Stomach smooth muscle (tissue), 2 donors: ENCODE measurements at regions not wholly inside any gene's neighbourhood (a gene's known extent, or its start where the extent isn't known, plus 50 kb on each side); places are given as distances from the start of the nearest gene placed in this dataset.

ENCODE experiments used
- H3K27ac ChIP-seq: one replicate; pipeline ENCODE4 v1.7.0; 2013; ENCODE audit warnings: mild to moderate bottlenecking, low read length, inconsistent platforms
- H3K27me3 ChIP-seq, 2 donors: one replicate each; pipeline ENCODE4 v1.7.0; 2013; ENCODE audit warnings: low read length in 2 of 2; ENCODE audit not compliant: insufficient read depth in 2 of 2, control insufficient read depth in 1 of 2
- H3K36me3 ChIP-seq, 2 donors: one replicate each; pipeline ENCODE4 v1.7.0; 2013; ENCODE audit warnings: low read length in 2 of 2; ENCODE audit not compliant: control insufficient read depth in 2 of 2, insufficient read depth in 2 of 2
- H3K4me1 ChIP-seq: one replicate; pipeline ENCODE4 v1.7.0; 2013; ENCODE audit warnings: low read length; ENCODE audit not compliant: control insufficient read depth, insufficient read depth
- H3K4me3 ChIP-seq, 2 donors: one replicate each; pipeline ENCODE4 v1.7.0; 2013; ENCODE audit warnings: low read length in 2 of 2
- H3K9ac ChIP-seq, 2 donors: one replicate each; pipeline ENCODE4 v1.7.0; 2013; ENCODE audit warnings: low read length in 2 of 2, mild to moderate bottlenecking in 1 of 2
- H3K9me3 ChIP-seq, 2 donors: one replicate each; pipeline ENCODE4 v1.7.0; 2013; ENCODE audit warnings: low read length in 2 of 2; ENCODE audit not compliant: control insufficient read depth in 2 of 2
- donor health status: healthy.
- donor health status: Pancreatic carcinoma.

DNA sequence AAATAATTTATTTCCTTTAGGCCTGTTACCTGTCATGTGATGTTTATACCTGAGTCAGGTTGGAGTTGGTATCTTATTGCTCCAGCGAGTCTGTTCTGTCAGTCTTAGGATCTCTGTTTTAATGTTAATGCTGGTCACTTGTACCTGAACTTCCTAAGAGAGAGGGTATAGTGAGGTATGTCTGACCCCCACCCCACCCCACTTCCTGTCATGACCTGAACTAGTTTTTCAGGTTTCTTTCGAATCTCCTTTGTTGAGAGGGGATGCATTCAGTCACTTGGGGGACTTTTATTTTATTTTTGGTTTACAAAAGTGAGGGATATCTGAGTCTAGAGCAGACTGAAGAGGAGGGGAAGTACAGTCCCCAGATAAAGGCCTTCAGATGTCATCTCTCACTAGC is 769.0 kb upstream of the COBL start:
- H3K9ac ChIP-seq = no peak overlapping the region
- peaks cover 3 to 8% of the 10 kb centered on the region in 2 donors for H3K27me3 ChIP-seq
- no peak overlapping the region for H3K4me3 ChIP-seq
- no peaks in the 10 kb centered on the region for H3K36me3 ChIP-seq
- no peak overlapping the region for H3K27ac ChIP-seq
- no peaks in the 10 kb centered on the region for H3K9me3 ChIP-seq
- H3K4me1 ChIP-seq = no peaks in the 10 kb centered on the region

DNA sequence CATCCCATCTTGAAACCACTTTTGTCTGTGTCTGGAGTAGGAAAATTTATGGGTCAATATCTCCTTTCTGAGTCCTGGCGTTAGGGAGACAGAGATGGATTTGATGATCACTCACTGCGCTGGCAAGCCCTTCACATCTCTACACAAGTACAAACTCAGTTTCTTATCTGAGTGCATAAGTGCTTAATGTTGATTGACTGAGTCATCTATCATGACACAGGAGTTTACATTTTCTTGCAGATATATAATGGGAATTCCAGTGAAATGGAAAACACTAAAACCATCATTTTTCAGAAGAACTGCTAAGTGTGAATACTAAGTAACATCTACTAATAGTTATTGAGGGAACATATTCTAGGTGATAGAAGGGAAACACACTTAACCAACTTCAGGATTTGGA is 763.9 kb upstream of the COBL start:
- H3K36me3 ChIP-seq = no peaks in the 10 kb centered on the region
- no peaks in the 10 kb centered on the region for H3K27me3 ChIP-seq
- no peak overlapping the region for H3K9ac ChIP-seq
- H3K4me3 ChIP-seq = no peak overlapping the region
- no peaks in the 10 kb centered on the region for H3K4me1 ChIP-seq
- H3K9me3 ChIP-seq = no peaks in the 10 kb centered on the region
- no peak overlapping the region for H3K27ac ChIP-seq

DNA sequence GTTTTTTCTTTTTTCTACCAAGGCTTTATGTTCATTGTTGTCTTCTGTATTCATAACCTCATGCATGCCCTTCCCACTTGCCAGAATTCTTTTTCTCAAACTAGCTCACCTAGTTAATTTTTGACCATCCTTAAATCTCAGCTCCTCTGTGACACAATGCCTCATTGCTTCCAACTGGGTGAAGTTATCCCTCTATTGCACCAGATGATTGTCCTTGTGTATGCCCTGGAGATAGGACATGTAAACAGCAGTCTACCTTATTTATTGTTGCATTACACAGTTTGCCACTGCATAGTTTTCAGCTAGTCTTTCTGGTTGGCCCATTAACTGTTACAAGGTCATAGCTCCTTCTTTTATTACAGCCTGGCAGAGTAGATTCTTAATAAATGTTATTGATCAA is 763.1 kb upstream of the COBL start:
- no peak overlapping the region for H3K27ac ChIP-seq
- H3K36me3 ChIP-seq = no peaks in the 10 kb centered on the region
- no peak overlapping the region for H3K4me3 ChIP-seq
- no peaks in the 10 kb centered on the region for H3K9me3 ChIP-seq
- no peaks in the 10 kb centered on the region for H3K27me3 ChIP-seq
- no peak overlapping the region for H3K9ac ChIP-seq
- H3K4me1 ChIP-seq = no peaks in the 10 kb centered on the region

DNA sequence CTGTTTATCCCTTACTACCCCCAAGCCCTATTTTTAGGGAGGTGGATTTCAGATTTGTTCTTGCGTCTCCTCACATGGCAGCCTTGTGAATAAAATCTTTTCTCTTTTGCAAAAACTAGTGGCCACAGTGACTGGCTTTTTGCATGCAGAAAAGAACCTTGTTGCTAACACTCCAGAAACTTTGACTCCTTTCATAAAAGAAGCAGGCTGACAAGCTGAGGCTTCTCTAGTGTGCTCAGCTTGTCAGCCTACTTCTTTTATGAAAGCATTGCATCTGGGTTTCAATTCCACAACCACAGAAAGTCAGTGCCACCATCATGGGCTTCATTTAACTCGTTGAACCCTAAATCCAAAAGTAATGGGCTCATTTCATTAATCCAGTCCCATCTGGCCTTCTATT is 761.0 kb upstream of the COBL start:
- no peak overlapping the region for H3K9ac ChIP-seq
- no peaks in the 10 kb centered on the region for H3K9me3 ChIP-seq
- no peaks in the 10 kb centered on the region for H3K36me3 ChIP-seq
- H3K27ac ChIP-seq = no peak overlapping the region
- no peaks in the 10 kb centered on the region for H3K27me3 ChIP-seq
- H3K4me3 ChIP-seq = no peak overlapping the region
- H3K4me1 ChIP-seq = no peaks in the 10 kb centered on the region

DNA sequence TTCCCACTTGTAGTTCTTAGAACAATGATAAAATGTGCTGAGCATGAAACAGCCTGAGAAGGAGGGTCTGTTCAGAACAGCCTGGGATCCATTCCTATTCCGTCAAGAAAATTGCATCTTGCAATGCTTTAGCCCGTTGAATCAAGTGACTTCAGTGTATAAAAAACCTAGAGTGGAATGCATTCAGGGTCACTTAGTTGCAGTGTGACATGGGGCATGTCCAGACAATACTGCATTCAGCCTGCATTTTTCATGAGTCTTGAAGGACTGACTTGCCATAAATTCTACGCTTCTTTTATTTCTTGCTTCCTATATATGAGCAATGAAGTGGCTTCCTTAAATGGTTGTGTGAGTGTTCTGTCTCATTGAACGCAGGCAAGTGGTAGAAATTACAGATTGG is 758.3 kb upstream of the COBL start:
- no peaks in the 10 kb centered on the region for H3K27me3 ChIP-seq
- no peaks in the 10 kb centered on the region for H3K9me3 ChIP-seq
- no peak overlapping the region for H3K9ac ChIP-seq
- H3K4me1 ChIP-seq = no peaks in the 10 kb centered on the region
- no peak overlapping the region for H3K27ac ChIP-seq
- H3K36me3 ChIP-seq = no peaks in the 10 kb centered on the region
- no peak overlapping the region for H3K4me3 ChIP-seq

DNA sequence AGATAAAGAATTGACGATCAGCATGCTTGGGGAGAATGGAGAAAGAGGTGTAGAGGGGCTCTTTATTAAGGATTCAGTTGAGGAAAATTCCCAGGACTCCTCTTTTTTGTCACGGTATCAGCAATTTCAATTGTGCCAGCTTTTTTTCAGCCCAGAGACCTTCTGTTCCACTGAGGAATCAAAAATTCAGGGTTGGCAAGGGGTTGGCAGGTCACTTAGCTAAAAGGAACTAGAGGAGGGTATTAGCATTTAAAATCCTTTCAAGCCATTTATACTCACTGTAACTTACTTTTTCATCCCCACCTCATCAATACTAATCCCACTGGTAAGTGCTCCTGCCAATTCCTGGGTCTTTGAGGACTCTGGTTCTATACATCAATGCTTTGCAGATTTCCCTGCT is 757.5 kb upstream of the COBL start:
- no peaks in the 10 kb centered on the region for H3K4me1 ChIP-seq
- no peaks in the 10 kb centered on the region for H3K27me3 ChIP-seq
- H3K9ac ChIP-seq = no peak overlapping the region
- no peaks in the 10 kb centered on the region for H3K9me3 ChIP-seq
- H3K36me3 ChIP-seq = no peaks in the 10 kb centered on the region
- H3K4me3 ChIP-seq = no peak overlapping the region
- no peak overlapping the region for H3K27ac ChIP-seq

DNA sequence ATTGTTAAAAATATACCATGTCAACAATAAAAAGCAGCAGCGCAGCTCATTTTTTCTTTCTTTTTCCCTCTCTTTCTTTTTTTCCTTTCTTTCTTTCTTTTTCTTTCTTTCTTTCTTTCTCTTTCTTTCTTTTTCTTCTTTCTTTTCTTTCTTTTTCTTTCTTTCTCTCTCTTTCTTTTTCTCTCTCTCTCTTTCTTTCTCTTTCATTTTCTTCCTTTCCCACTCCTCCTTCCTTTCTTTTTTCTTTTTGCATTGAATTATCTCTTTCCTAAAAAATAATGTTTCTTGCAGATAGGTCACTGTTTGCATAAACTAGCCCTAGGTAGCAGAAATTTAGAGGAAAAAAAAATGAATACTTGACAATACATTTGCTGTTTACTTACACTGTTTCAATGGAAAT is 755.1 kb upstream of the COBL start:
- H3K36me3 ChIP-seq = no peaks in the 10 kb centered on the region
- H3K27ac ChIP-seq = no peak overlapping the region
- H3K4me3 ChIP-seq = no peak overlapping the region
- H3K4me1 ChIP-seq = no peaks in the 10 kb centered on the region
- H3K9ac ChIP-seq = no peak overlapping the region
- no peaks in the 10 kb centered on the region for H3K27me3 ChIP-seq
- H3K9me3 ChIP-seq = no peaks in the 10 kb centered on the region

DNA sequence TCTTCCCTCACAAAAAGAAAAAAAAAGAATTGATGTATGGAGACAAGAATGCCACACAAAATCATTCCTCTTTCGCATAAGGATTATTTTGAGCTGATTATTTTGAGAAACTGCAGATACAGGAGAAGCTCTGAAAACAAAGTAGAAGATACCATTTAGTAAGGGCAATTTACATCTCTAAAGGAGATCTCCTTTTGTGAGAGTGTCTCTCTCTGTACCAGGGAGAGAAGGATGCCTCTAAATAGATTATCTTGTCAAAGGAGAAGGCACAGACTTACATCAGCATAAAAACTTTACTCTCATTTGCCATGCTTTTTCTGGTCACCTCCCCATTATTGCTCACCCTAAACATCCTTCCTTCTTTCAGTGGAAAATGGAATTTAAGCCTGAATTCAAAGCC is 747.9 kb upstream of the COBL start:
- Histone ChIP-seq H3K27ac (no peak overlapping the region), H3K4me3 (no peak overlapping the region), H3K27me3 (no peaks in the 10 kb centered on the region), H3K9me3 (no peaks in the 10 kb centered on the region), H3K4me1 (no peaks in the 10 kb centered on the region), H3K9ac (no peak overlapping the region), H3K36me3 (no peaks in the 10 kb centered on the region)

DNA sequence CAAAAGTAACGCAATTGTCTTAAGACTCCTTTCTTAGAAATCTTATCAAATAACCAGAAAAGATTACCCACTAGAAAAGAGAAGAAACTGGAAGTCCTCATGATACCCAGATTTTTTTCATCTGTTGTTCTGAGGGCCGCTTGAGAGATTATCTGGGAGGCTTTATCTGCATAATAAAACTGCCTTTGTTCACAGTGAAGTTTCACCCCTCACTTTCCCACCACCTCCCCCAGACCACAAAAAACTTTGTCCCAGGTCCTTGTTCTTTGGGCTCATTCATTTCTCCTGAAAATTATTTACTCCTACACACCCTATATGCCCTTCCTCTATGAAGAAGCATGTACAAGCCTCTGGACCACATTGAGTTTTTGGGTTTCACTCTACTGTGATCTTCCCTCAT is 745.1 kb upstream of the COBL start:
- Histone ChIP-seq H3K4me3 (no peak overlapping the region), H3K27me3 (no peaks in the 10 kb centered on the region), H3K36me3 (no peaks in the 10 kb centered on the region), H3K9me3 (no peaks in the 10 kb centered on the region), H3K27ac (no peak overlapping the region), H3K9ac (no peak overlapping the region), H3K4me1 (no peaks in the 10 kb centered on the region)

DNA sequence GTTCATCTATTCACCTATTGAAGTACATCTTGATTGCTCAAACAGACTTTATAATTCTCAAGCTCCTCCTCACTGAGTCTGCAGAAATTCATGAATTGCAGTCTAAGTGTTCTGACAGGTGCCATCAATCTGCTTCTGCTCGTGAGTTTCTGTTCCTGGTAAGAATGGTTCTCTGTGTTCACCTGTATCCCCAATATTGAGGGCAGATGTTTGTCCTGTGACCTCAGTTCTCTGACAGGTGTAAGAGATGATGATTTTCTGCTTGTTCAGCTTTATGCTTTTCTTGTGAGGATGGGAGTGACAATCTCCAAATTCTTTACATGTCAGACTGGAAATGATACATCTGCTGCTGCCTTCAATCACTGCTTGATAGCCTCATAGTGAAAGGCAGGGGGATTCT is 736.9 kb upstream of the COBL start:
- H3K9ac ChIP-seq = no peak overlapping the region
- no peak overlapping the region for H3K4me3 ChIP-seq
- no peaks in the 10 kb centered on the region for H3K27me3 ChIP-seq
- no peaks in the 10 kb centered on the region for H3K36me3 ChIP-seq
- no peaks in the 10 kb centered on the region for H3K9me3 ChIP-seq
- H3K27ac ChIP-seq = no peak overlapping the region
- no peaks in the 10 kb centered on the region for H3K4me1 ChIP-seq

DNA sequence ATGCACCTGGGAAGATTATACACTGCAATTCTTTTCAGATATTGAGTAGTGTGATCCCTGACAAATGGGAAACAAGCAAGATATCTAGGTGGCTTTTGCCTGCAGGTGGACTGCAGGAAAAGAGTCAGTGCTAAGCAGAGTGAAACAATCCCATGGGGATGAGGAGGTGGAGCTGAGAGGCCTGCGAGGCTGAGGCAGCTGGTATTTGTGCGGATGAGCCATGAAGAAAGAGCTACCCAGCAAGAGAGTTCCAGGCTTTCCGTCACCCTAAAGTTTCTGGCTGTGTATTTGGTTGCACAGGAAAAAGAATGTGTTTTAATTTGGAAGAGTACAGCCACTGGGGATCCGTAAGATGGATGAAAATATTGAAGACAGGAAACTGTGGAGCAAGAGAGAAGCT is 714.1 kb upstream of the COBL start:
- H3K27me3 ChIP-seq = no peaks in the 10 kb centered on the region
- no peak overlapping the region for H3K27ac ChIP-seq
- H3K9me3 ChIP-seq = peaks cover 0 to 3% of the 10 kb centered on the region in 2 donors
- H3K36me3 ChIP-seq = no peaks in the 10 kb centered on the region
- H3K4me1 ChIP-seq = no peaks in the 10 kb centered on the region
- no peak overlapping the region for H3K4me3 ChIP-seq
- no peak overlapping the region for H3K9ac ChIP-seq

DNA sequence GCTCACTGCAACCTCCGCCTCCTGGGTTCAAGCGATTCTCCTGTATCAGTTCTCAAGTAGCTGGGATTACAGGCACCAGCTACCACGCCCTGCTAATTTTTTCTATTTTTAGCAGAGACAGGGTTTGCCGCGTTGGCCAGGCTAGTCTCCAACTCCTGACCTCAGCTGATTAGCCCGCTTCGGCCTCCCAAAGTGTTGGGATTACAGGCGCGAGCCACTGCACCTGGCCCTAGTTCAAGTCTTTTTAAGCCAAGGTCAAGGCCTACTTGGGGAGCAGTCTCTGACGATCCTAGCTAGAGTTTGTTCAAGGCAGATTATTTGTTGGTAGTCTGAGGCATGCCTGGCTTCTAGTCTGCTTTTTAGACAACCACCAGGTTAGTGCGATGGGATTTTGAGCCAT is 709.5 kb upstream of the COBL start:
- no peak overlapping the region for H3K4me3 ChIP-seq
- peaks cover 0 to 3% of the 10 kb centered on the region in 2 donors for H3K9me3 ChIP-seq
- H3K27ac ChIP-seq = no peak overlapping the region
- no peaks in the 10 kb centered on the region for H3K27me3 ChIP-seq
- H3K36me3 ChIP-seq = no peaks in the 10 kb centered on the region
- H3K4me1 ChIP-seq = no peaks in the 10 kb centered on the region
- H3K9ac ChIP-seq = no peak overlapping the region
